Caco-2 (cell line): ENCODE measurements at regions not wholly inside any gene's neighbourhood (a gene's known extent, or its start where the extent isn't known, plus 50 kb on each side); places are given as distances from the start of the nearest gene placed in this dataset.

Source experiments
- BruUV-seq: library from RNA; stranded (reverse); fragments of 400-500 nt; replicated peaks from 2 replicates; lab custom pipeline; 2021; lab: Mats Ljungman, UMichigan
- CTCF ChIA-PET: fragments of 300-600 bp; sonication (Branson Sonifier 250); formaldehyde crosslinking; loops from one replicate; lab custom pipeline; 2022; ENCODE audit warnings: antibody characterized with exemption; lab: Charles Lee
- POLR2A ChIA-PET: fragments of 300-600 bp; sonication (Branson Sonifier 250); formaldehyde crosslinking; loops from one replicate; lab custom pipeline; 2022; ENCODE audit warnings: antibody characterized with exemption; lab: Charles Lee
- DNase-seq, 2 experiments: peaks; one replicate each; pipeline versions ENCODE4 v3.0.0 to v3.0.0-alpha.2; 2020 to 2022
- H3K27me3 ChIP-seq: replicated peaks from 2 replicates; pipeline ENCODE4 v1.6.0; 2011; ENCODE audit warnings: low read length; ENCODE audit not compliant: control insufficient read depth, insufficient read depth
- H3K36me3 ChIP-seq: 2 replicates; pipeline ENCODE4 v1.5.1; 2011; ENCODE audit warnings: low read length; ENCODE audit not compliant: control insufficient read depth, insufficient read depth
- H3K4me1 ChIP-seq: fragments of 250-450 bp; sonication (Bioruptor Pico); 2 replicates; pipeline ENCODE4 v1.5.1; 2020; ENCODE audit warnings: mild to moderate bottlenecking
- H3K4me3 ChIP-seq: 2 replicates; pipeline ENCODE4 v1.5.1; 2011; ENCODE audit warnings: low read depth, mild to moderate bottlenecking, control low read depth, low read length
- H3K9me3 ChIP-seq: fragments of 250-450 bp; sonication (Bioruptor Pico); 2 replicates; pipeline ENCODE4 v1.5.1; 2020; ENCODE audit warnings: mild to moderate bottlenecking, moderate library complexity
- H3K27ac Mint-ChIP-seq: one replicate; pipeline ENCODE4 v1.8.0; 2022; ENCODE audit warnings: mixed read lengths; ENCODE audit not compliant: unreplicated experiment
- H3K27me3 Mint-ChIP-seq: one replicate; pipeline ENCODE4 v1.8.0; 2022; ENCODE audit warnings: mixed read lengths; ENCODE audit not compliant: insufficient read depth, unreplicated experiment
- H3K36me3 Mint-ChIP-seq: one replicate; pipeline ENCODE4 v1.8.0; 2022; ENCODE audit warnings: mild to moderate bottlenecking, mixed read lengths; ENCODE audit not compliant: insufficient read depth, unreplicated experiment
- H3K4me1 Mint-ChIP-seq: one replicate; pipeline ENCODE4 v1.8.0; 2022; ENCODE audit warnings: low read depth, mixed read lengths; ENCODE audit not compliant: unreplicated experiment
- H3K4me3 Mint-ChIP-seq: one replicate; pipeline ENCODE4 v1.8.0; 2022; ENCODE audit warnings: mild to moderate bottlenecking, moderate library complexity, mixed read lengths; ENCODE audit not compliant: unreplicated experiment
- H3K9me3 Mint-ChIP-seq: one replicate; pipeline ENCODE4 v1.8.0; 2022; ENCODE audit warnings: mixed read lengths; ENCODE audit not compliant: unreplicated experiment
- CTCF ChIP-seq, 2 experiments: fragments of 200-600 bp in 1 of 2; IDR thresholded peaks; 1 replicate in 1 of 2; 2 replicates in 1 of 2; pipeline versions ENCODE4 v1.5.1 to v1.8.0; 2011 to 2022; ENCODE audit warnings: antibody characterized with exemption in 1 of 2, control low read depth in 1 of 2, inconsistent platforms in 1 of 2, low read depth in 1 of 2, low read length in 1 of 2, mild to moderate bottlenecking in 1 of 2, moderate library complexity in 1 of 2; ENCODE audit not compliant: insufficient read depth in 1 of 2, severe bottlenecking in 1 of 2, unreplicated experiment in 1 of 2
- intact Hi-C: fragments of 100-400 bp; cut with micrococcal nuclease; formaldehyde crosslinking; loops from one replicate; pipeline ENCODE4 v1.10.0; 2022; ENCODE audit not compliant: unreplicated experiment

- Histone ChIP-seq H3K4me3 (no peak overlapping the region), H3K9me3 (no peaks in the 10 kb centered on the region), H3K36me3 (no peaks in the 10 kb centered on the region), H3K27me3 (no peaks in the 10 kb centered on the region), H3K4me1 (no peaks in the 10 kb centered on the region)
- TF ChIP-seq CTCF (IDR thresholded peaks at IDR 0.05; ENCODE audit: insufficient read depth in 1 of 2, low read depth in 1 of 2, low read length in 1 of 2, severe bottlenecking in 1 of 2, unreplicated experiment in 1 of 2), result no peak
- no peaks in the 10 kb centered on the region for H3K4me1 Mint-ChIP-seq
- ChIA-PET CTCF (no interaction called here), POLR2A (no interaction called here)
- intact Hi-C loops, result no loop called here
- no TSS peak for BruUV-seq
- no peak overlapping the region for H3K4me3 Mint-ChIP-seq
- H3K36me3 Mint-ChIP-seq, result no peaks in the 10 kb centered on the region
- peaks cover 12% of the 10 kb centered on the region for H3K27me3 Mint-ChIP-seq
- no peak for DNase-seq
- H3K9me3 Mint-ChIP-seq, result no peaks in the 10 kb centered on the region
- no peak overlapping the region for H3K27ac Mint-ChIP-seq
These were observed 320.2 kb upstream of the OR4E1 start for GRCh38 chr14:21993837-21994236.

GRCh38 chr14:21993070-21993469 lies 319.5 kb upstream of the OR4E1 start:
- Mint-ChIP-seq H3K9me3 (no peaks in the 10 kb centered on the region), H3K36me3 (no peaks in the 10 kb centered on the region), H3K4me3 (no peak overlapping the region), H3K27me3 (peaks cover 14% of the 10 kb centered on the region), H3K4me1 (no peaks in the 10 kb centered on the region), H3K27ac (no peak overlapping the region)
- POLR2A ChIA-PET, result no interaction called here
- TF ChIP-seq CTCF (IDR thresholded peaks at IDR 0.05; ENCODE audit: insufficient read depth in 1 of 2, low read depth in 1 of 2, low read length in 1 of 2, severe bottlenecking in 1 of 2, unreplicated experiment in 1 of 2), result no peak
- CTCF ChIA-PET, result interaction anchor here (1.0 to 1.1 kb wide), 3 partner anchors 15 to 107 kb away, joined by 3 to 5 read pairs (median 5); no protein-coding TSS in a partner anchor
- no peaks in the 10 kb centered on the region for H3K9me3 ChIP-seq
- BruUV-seq, result no TSS peak
- no peaks in the 10 kb centered on the region for H3K4me1 ChIP-seq
- no peaks in the 10 kb centered on the region for H3K36me3 ChIP-seq
- H3K27me3 ChIP-seq, result no peaks in the 10 kb centered on the region
- intact Hi-C loops, result no loop called here
- no peak for DNase-seq
- no peak overlapping the region for H3K4me3 ChIP-seq

- no peaks in the 10 kb centered on the region for H3K36me3 ChIP-seq
- CTCF ChIA-PET, result interaction anchor here (1.0 to 1.4 kb wide), 4 partner anchors 13 to 236 kb away, joined by 3 to 7 read pairs (median 4); no protein-coding TSS in a partner anchor
These were observed 317.5 kb upstream of the OR4E1 start for GRCh38 chr14:21991130-21991529.

More at GRCh38 chr14:21991130-21991529, 317.5 kb upstream of the OR4E1 start:
- Mint-ChIP-seq H3K9me3 (no peaks in the 10 kb centered on the region), H3K4me1 (no peaks in the 10 kb centered on the region), H3K27ac (no peak overlapping the region), H3K27me3 (peaks cover 23% of the 10 kb centered on the region), H3K36me3 (no peaks in the 10 kb centered on the region), H3K4me3 (no peak overlapping the region)
- H3K9me3 ChIP-seq, result no peaks in the 10 kb centered on the region
- no TSS peak for BruUV-seq
- TF ChIP-seq CTCF (IDR thresholded peaks at IDR 0.05; ENCODE audit: insufficient read depth in 1 of 2, low read depth in 1 of 2, low read length in 1 of 2, severe bottlenecking in 1 of 2, unreplicated experiment in 1 of 2), result no peak
- POLR2A ChIA-PET, result no interaction called here
- no peaks in the 10 kb centered on the region for H3K27me3 ChIP-seq
- H3K4me1 ChIP-seq, result no peaks in the 10 kb centered on the region
- DNase-seq, result no peak
- intact Hi-C loops, result no loop called here
- no peak overlapping the region for H3K4me3 ChIP-seq
